GM19467 (cell line): ENCODE measurements at regions not wholly inside any gene's neighbourhood (a gene's known extent, or its start where the extent isn't known, plus 50 kb on each side); places are given as distances from the start of the nearest gene placed in this dataset.

Experiments used
- ATAC-seq: cut with Tn5 transposase; IDR thresholded peaks from one replicate; pipeline ENCODE4 v1.9.1; 2021; ENCODE audit warnings: mild to moderate bottlenecking, moderate library complexity; ENCODE audit not compliant: unreplicated experiment

DNA sequence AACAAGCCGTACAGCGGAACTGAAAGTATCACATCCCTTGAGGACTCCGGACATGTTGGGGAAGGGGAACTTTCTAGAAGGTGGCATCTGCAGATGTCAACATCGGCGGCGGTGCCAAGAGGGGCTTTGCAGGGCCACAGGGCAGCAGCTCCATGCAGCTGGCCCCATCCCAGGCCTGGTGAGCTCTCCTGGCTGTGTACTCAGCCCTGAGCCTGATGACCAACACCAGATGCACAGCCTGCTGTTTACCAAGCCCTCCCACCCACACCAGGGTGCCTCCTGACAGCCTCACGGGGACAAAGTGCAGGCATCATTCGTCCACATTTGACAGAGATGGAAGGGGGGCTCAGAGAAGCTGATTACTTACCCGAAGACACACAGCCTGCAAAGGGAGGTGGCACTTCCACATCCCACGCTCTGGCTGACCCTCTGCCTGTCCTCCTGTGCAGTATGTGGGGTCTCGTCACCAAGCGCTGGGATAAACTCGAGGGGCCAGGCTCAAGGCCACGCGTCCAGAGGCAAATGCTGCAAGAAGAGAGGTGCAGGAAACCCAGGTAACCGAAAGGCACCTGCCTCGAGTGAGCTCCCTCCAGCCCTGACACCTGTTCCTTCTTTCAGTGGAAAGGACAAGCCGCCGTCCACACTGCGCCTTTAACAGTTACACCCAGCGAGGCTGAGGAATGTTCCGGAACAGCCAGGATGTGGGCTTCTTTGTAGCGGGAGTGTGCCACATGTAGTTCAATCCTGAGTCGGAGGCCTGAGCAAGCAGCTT lies 69.0 kb upstream of the ASAP2 start:
- ATAC-seq = no peak

- ATAC-seq = no peak
These were observed 70.6 kb upstream of the ASAP2 start for GRCh38 chr2:9135822-9136558.

DNA sequence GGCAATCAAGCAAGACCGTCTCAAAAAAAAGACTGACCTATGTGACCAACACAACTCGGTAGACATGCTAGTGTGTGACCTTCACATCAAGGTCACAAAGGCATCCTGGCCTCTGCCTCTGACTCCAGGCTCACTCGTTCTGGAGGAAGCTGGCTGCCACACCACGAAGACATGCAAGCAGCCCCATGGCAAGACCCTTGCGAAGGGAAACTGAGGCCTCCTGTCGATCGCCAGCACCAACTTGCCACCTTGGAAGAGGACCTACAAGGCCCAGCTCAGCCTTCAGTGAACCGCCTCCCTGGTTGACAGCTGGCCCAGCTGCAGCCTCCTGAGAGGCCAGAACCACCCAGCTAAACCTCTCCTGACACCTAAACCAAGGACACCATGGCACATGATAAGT lies 79.3 kb upstream of the ASAP2 start:
- ATAC-seq = no peak

DNA sequence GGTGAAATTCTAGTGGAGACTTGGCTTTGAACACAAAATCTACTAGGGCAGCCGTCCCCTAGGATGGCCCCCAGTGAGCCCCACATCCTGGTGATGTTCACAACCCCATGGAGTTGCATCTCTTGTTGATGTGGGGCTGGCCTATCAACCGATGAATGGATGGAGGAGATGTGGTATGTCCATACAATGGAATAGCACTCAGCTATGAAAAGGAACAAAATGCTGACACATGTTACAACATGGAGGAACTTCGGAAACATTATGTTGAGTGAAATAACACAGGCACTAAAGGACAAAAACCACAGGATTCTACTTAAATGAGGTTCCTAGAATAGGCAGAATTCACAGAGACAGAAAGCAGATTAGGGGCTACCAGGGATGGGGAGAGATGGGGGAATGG lies 80.1 kb upstream of the ASAP2 start:
- ATAC-seq = no peak

DNA sequence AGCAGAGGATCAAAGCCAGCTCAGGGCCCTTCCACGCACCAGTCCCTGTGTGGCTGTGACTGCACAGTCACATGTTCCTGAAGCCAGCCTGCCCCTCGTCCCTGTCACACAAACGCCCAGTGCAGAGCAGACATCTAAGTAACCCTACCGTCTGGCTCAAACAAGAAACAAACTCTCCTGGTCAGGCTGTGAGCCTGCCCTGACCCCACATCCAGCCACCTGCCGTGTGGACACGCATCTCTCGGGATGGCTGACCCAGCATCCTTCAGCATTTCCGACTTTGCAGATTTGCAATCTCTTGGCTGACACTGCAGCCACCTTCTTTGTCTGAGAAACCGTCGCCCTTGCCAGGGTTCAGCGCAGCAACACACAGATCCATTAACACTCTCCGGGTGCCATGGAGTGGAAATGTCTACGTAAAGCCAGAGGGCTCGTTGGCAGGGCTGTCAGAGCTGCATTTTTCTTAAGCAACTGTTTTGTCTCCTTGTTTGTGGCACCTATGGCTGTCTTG lies 82.3 kb upstream of the ASAP2 start:
- ATAC-seq = no peak

DNA sequence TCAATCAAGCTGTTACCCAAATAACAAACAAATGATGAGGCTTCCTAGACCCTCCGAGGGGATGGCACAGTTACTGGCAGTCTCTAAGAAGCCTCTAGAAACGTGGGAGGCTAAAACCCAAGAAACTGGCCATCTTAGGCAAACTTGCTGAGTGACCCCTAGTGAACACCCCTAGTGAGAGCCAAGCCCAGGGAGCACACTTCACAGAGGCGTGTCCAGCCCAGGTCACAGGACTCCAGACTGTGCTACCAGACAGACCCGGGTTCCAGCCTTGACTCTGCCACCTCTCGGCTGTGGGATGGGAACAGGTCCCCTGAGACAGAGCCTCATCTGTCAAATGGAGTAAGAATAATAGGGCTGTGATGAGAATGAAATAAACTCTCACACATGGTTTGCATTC lies 83.5 kb upstream of the ASAP2 start:
- ATAC-seq = no peak

DNA sequence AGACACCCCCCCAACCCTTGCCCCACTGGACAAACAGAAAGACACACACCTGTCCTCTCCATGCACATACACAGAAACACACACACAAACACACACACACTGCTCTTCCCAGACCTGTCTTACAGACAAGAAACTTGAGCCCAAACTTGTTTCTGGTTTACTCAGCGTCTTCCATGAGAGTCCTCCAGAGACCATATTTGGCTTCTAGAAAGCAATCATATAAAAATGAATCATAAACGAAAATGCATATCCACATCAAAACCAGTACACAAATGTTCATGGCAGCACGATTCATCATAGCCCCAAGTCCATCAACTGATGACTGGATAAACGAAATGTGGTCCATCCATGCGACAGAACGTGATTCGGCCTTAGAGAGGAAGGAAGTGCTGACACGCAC lies 84.2 kb upstream of the ASAP2 start:
- ATAC-seq = no peak

DNA sequence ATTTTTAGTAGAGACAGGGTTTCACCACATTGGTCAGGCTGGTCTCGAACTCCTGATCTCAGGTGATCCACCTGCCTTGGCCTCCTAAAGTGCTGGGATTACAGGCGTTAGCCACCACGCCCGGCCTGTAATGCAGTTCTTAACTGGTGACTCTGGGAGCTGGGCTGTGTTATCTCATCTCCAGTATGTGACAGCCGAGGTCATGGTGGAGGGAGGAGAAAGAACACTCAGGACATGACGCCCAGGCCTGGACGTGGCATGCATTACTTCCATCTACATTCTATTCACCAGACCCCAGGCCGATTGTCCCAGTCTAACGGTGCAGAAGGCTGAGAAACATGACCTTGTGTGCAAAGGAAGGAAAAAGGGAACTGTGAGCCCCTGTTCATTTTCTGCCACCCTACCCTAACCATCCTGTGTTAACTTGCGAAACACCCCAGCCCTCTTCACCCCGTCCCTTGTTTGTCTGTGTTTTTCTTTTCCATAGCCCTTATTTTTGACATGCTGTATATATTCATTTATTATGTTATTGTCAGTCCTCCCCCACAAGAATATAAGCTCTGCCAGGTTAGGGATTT lies 88.1 kb upstream of the ASAP2 start:
- ATAC-seq = no peak

- no peak for ATAC-seq
These were observed 91.4 kb upstream of the ASAP2 start for GRCh38 chr2:9115229-9115628.

- no peak for ATAC-seq
These were observed 92.2 kb upstream of the ASAP2 start for GRCh38 chr2:9114458-9114857.

- no peak for ATAC-seq
These were observed 92.7 kb upstream of the ASAP2 start for GRCh38 chr2:9113916-9114315.

DNA sequence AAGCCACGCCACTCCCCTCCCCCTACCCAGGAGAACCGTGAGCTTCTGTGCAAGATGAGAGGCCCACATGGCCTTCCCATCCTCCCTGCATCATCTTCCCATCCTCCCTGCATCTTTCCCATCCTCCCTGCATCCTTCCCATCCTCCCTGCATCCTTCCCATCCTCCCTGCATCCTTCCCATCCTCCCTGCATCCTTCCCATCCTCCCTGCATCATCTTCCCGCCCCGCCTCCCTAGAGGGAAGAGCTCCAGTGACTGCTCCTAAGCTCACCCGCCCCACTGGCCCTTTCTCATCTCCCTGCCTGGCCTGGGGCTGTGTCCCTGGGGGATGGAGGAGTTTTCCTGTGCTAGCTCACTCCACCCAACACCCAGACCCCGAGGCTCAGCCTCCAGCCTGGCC lies 93.3 kb upstream of the ASAP2 start:
- no peak for ATAC-seq

- no peak for ATAC-seq
These were observed 94.4 kb upstream of the ASAP2 start for GRCh38 chr2:9112079-9112721.

DNA sequence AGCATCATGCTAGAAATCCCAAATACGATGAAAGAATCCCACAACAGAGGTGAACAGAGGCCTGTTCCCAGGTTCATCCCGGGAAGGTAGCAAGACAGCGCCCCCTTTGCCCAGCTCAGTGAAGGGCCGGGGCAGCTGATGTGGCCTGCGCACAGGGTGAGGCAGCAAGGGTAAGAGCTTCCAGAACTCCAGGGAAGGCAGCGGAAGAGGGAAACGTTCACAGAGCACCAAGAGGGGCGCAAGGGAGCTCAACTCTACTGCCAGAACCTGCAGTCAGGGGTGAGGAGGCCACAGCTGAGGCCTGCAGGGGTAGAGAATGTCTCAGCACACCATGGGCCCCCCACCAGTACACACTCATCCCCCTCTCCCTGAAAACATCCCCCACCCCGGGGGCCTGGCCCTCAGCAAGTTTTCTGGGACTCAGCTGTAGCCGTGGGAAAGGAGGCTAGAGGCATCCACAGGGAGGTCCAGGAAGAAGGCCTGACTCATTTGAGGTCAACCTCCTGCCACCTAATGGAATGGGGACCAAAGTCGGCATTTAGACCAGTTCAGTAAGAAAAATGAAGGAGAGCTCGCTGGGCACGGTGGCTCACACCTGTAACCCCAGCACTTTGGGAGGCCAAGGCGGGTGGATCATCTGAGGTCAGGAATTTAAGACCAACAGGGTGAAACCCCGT lies 95.6 kb upstream of the ASAP2 start:
- no peak for ATAC-seq

DNA sequence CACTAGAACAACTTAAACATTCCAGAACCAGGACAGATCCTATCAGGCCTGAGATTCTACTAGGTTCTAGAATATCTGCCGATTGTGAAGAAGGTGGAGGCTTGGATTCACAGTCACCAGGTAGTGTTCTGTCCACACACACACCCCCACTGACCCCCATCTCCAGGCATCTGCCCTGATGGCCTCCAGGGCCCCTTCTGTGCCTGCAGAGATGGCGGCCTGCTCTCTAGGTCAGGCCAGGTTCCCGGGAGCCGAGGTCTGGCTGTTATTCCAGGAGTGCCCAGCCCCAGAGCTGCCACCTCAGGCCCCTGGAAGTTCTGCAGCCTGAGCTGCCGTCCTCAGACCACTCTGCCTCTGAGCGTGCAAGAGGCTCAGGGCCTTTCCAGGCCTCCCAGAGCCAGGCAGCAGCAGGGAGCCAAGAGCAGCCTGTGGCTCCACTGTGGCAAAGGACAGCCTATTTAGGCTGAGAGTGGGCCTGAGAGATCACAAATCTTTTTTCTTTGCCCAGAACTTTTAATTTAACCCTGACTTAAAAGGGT lies 96.2 kb upstream of the ASAP2 start:
- no peak for ATAC-seq

DNA sequence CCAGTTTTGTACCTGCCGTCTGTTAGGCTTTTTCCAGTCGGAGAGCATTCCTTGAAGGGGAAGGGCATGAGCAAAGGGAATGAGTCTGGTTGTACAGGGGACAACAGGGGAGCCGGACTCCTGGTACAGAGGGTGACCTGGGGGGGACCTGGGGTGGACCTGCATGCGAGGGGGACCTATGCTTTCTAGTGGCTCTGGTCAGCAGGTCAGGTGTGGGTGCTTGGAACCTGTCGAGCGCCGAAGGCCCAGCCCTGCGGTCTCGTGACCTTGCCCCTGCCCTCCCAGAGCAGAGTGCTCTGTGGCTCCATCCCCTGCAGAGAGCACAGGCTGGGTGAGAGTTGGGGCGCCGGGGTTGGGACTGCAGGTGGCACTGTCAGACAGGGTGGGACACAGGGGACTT lies 96.7 kb upstream of the ASAP2 start:
- ATAC-seq = no peak

GRCh38 chr2:9108210-9108967 lies 98.2 kb upstream of the ASAP2 start:
- no peak for ATAC-seq

GRCh38 chr2:9107168-9108025 lies 99.2 kb upstream of the ASAP2 start:
- no peak for ATAC-seq
